Trophoblast cell (in vitro differentiated cells and primary cell): ENCODE measurements at regions not wholly inside any gene's neighbourhood (a gene's known extent, or its start where the extent isn't known, plus 50 kb on each side); places are given as distances from the start of the nearest gene placed in this dataset.

Experiments
- DNase-seq, 2 donors: peaks; one replicate each; pipeline ENCODE4 v3.0.0-alpha.2; 2016
- H2AFZ ChIP-seq: 2 replicates; pipeline ENCODE4 v1.6.1; 2013; ENCODE audit warnings: low read length, moderate library complexity, mild to moderate bottlenecking; ENCODE audit not compliant: insufficient read depth, poor library complexity
- H2AK5ac ChIP-seq: 2 replicates; pipeline ENCODE4 v1.6.1; 2013; ENCODE audit warnings: mild to moderate bottlenecking, low read length
- H2BK120ac ChIP-seq: 2 replicates; pipeline ENCODE4 v1.6.1; 2013; ENCODE audit warnings: low read length, mild to moderate bottlenecking, moderate library complexity; ENCODE audit not compliant: insufficient read depth, poor library complexity
- H2BK12ac ChIP-seq: 2 replicates; pipeline ENCODE4 v1.6.1; 2013; ENCODE audit warnings: mild to moderate bottlenecking, low read length, moderate library complexity
- H2BK5ac ChIP-seq: 2 replicates; pipeline ENCODE4 v1.6.1; 2013; ENCODE audit warnings: low read length, low read depth, moderate library complexity, mild to moderate bottlenecking; ENCODE audit not compliant: poor library complexity
- H3K14ac ChIP-seq: 2 replicates; pipeline ENCODE4 v1.6.1; 2013; ENCODE audit warnings: mild to moderate bottlenecking, low read length
- H3K18ac ChIP-seq: 2 replicates; pipeline ENCODE4 v1.6.1; 2013; ENCODE audit warnings: mild to moderate bottlenecking, low read length
- H3K23ac ChIP-seq: 2 replicates; pipeline ENCODE4 v1.6.1; 2013; ENCODE audit warnings: low read length
- H3K27ac ChIP-seq: 2 replicates; pipeline ENCODE4 v1.5.1; 2013; ENCODE audit warnings: low read depth, mild to moderate bottlenecking, inconsistent platforms, low read length, moderate library complexity
- H3K27me3 ChIP-seq: 2 replicates; pipeline ENCODE4 v1.6.1; 2013; ENCODE audit warnings: inconsistent platforms, mild to moderate bottlenecking, low read length, moderate library complexity; ENCODE audit not compliant: insufficient read depth
- H3K36me3 ChIP-seq, 2 experiments: 1 replicate in 1 of 2; 2 replicates in 1 of 2; pipeline ENCODE4 v1.6.1; 2013; ENCODE audit warnings: low read length in 2 of 2, mild to moderate bottlenecking in 2 of 2, moderate library complexity in 1 of 2; ENCODE audit not compliant: insufficient read depth in 2 of 2, control insufficient read depth in 1 of 2
- H3K4ac ChIP-seq: 2 replicates; pipeline ENCODE4 v1.6.1; 2013; ENCODE audit warnings: low read depth, mild to moderate bottlenecking, low read length, moderate library complexity
- H3K4me1 ChIP-seq, 2 experiments: 1 replicate in 1 of 2; 2 replicates in 1 of 2; pipeline ENCODE4 v1.6.1; 2013; ENCODE audit warnings: low read length in 2 of 2, mild to moderate bottlenecking in 2 of 2, moderate library complexity in 1 of 2; ENCODE audit not compliant: insufficient read depth in 2 of 2, control insufficient read depth in 1 of 2
- H3K4me2 ChIP-seq: 2 replicates; pipeline ENCODE4 v1.6.1; 2013; ENCODE audit warnings: inconsistent platforms, mild to moderate bottlenecking, low read length, moderate library complexity
- H3K4me3 ChIP-seq: 2 replicates; pipeline ENCODE4 v1.5.1; 2013; ENCODE audit warnings: mild to moderate bottlenecking, low read depth, low read length, inconsistent platforms
- H3K79me1 ChIP-seq: one replicate; pipeline ENCODE4 v1.6.1; 2013; ENCODE audit warnings: low read length
- H3K79me2 ChIP-seq: 2 replicates; pipeline ENCODE4 v1.6.1; 2013; ENCODE audit warnings: low read length, mild to moderate bottlenecking; ENCODE audit not compliant: control insufficient read depth, insufficient read depth, poor library complexity
- H3K9ac ChIP-seq: 2 replicates; pipeline ENCODE4 v1.6.1; 2013; ENCODE audit warnings: mild to moderate bottlenecking, low read length
- H3K9me3 ChIP-seq: 2 replicates; pipeline ENCODE4 v1.6.1; 2013; ENCODE audit warnings: low read depth, mild to moderate bottlenecking, control low read depth, inconsistent platforms, low read length; ENCODE audit not compliant: insufficient read depth
- H4K12ac ChIP-seq: 2 replicates; pipeline ENCODE4 v1.6.1; 2013; ENCODE audit warnings: low read depth, mild to moderate bottlenecking, low read length, moderate library complexity
- H4K8ac ChIP-seq: 2 replicates; pipeline ENCODE4 v1.6.1; 2013; ENCODE audit warnings: low read depth, mild to moderate bottlenecking, low read length, moderate library complexity
- H4K91ac ChIP-seq: one replicate; pipeline ENCODE4 v1.6.1; 2013; ENCODE audit warnings: low read depth, mild to moderate bottlenecking, low read length, moderate library complexity
- WGBS: extraction: QIAGEN DNeasy Blood & Tissue Kit; methylation state at CpG from one replicate; pipeline ENCODE4 v1.1.7; 2013; ENCODE audit warnings: missing lambda C conversion rate; ENCODE audit not compliant: insufficient read length, insufficient coverage; ENCODE audit errors: extremely low coverage; 5-methylcytosine and 5-hydroxymethylcytosine counted together

- Histone ChIP-seq H3K27ac (peak overlapping the region; percentile 22), H2BK5ac (peak overlapping the region; percentile 11), H3K4me1 (peaks cover 16 to 31% of the 10 kb centered on the region in 2 experiments), H4K8ac (peak overlapping the region; percentile 6), H3K4me2 (no peak overlapping the region), H2AK5ac (peak overlapping the region; percentile 35), H2AFZ (peak overlapping the region; percentile 37), H3K23ac (no peak overlapping the region), H4K12ac (no peak overlapping the region), H3K36me3 (no peaks in the 10 kb centered on the region), H3K9ac (no peak overlapping the region), H3K4ac (peak overlapping the region; percentile 15), H4K91ac (peak overlapping the region; percentile 58), H3K27me3 (no peaks in the 10 kb centered on the region), H3K14ac (peak overlapping the region; percentile 2), H3K79me1 (peaks cover 17% of the 10 kb centered on the region), H2BK120ac (peak overlapping the region; percentile 48), H3K9me3 (no peaks in the 10 kb centered on the region), H3K4me3 (no peak overlapping the region), H3K18ac (no peak overlapping the region), H2BK12ac (peak overlapping the region; percentile 94), H3K79me2 (no peaks in the 10 kb centered on the region)
- no peak for DNase-seq
- WGBS, result no CpG with 5 or more reads among the region's 10 CpGs
Measured at GRCh38 chr4:15149234-15149838, 147.1 kb downstream of the CPEB2 start.

- Histone ChIP-seq H3K79me2 (no peaks in the 10 kb centered on the region), H4K12ac (no peak overlapping the region), H3K79me1 (peaks cover 17% of the 10 kb centered on the region), H4K8ac (no peak overlapping the region), H3K9me3 (no peaks in the 10 kb centered on the region), H3K4ac (no peak overlapping the region), H2AFZ (peak overlapping the region; percentile 11), H3K23ac (no peak overlapping the region), H3K27ac (no peak overlapping the region), H3K36me3 (no peaks in the 10 kb centered on the region), H3K9ac (no peak overlapping the region), H3K4me2 (no peak overlapping the region), H3K4me3 (no peak overlapping the region), H2AK5ac (peak overlapping the region; percentile 7), H3K18ac (peak overlapping the region; percentile 52), H2BK12ac (peak overlapping the region; percentile 78), H3K27me3 (no peaks in the 10 kb centered on the region), H2BK5ac (no peak overlapping the region), H3K14ac (peak overlapping the region; percentile 28), H2BK120ac (peak overlapping the region; percentile 29), H3K4me1 (peaks cover 16 to 31% of the 10 kb centered on the region in 2 experiments), H4K91ac (peak overlapping the region; percentile 58)
- WGBS, result no CpG with 5 or more reads among the region's 9 CpGs
- peak in 1 of 2 donors; percentile 55 for DNase-seq
Measured at GRCh38 chr4:15149839-15150592, 147.7 kb downstream of the CPEB2 start.

GRCh38 chr4:15150631-15151030 is 148.3 kb downstream of the CPEB2 start:
- Histone ChIP-seq H4K12ac (no peak overlapping the region), H3K36me3 (no peaks in the 10 kb centered on the region), H3K9me3 (no peaks in the 10 kb centered on the region), H2AFZ (no peak overlapping the region), H2AK5ac (peak overlapping the region; percentile 7), H2BK5ac (no peak overlapping the region), H3K79me1 (peaks cover 17% of the 10 kb centered on the region), H3K23ac (no peak overlapping the region), H2BK12ac (peak overlapping the region; percentile 78), H3K9ac (no peak overlapping the region), H3K4me2 (no peak overlapping the region), H3K4me3 (no peak overlapping the region), H4K8ac (no peak overlapping the region), H3K4ac (no peak overlapping the region), H3K27ac (no peak overlapping the region), H2BK120ac (peak overlapping the region; percentile 29), H4K91ac (peak overlapping the region; percentile 36), H3K18ac (peak overlapping the region; percentile 52), H3K4me1 (peaks cover 16 to 31% of the 10 kb centered on the region in 2 experiments), H3K79me2 (no peaks in the 10 kb centered on the region), H3K27me3 (no peaks in the 10 kb centered on the region), H3K14ac (no peak overlapping the region)
- no peak for DNase-seq
- no CpG with 5 or more reads among the region's 2 CpGs for WGBS

GRCh38 chr4:15151033-15151432 is 148.8 kb downstream of the CPEB2 start:
- Histone ChIP-seq H3K4me1 (peaks cover 16 to 31% of the 10 kb centered on the region in 2 experiments), H3K27me3 (no peaks in the 10 kb centered on the region), H3K4me2 (no peak overlapping the region), H2BK12ac (no peak overlapping the region), H3K9ac (no peak overlapping the region), H3K23ac (no peak overlapping the region), H3K14ac (no peak overlapping the region), H2AK5ac (no peak overlapping the region), H4K12ac (no peak overlapping the region), H4K91ac (no peak overlapping the region), H3K27ac (no peak overlapping the region), H2BK120ac (no peak overlapping the region), H3K4me3 (no peak overlapping the region), H3K79me1 (peaks cover 17% of the 10 kb centered on the region), H4K8ac (no peak overlapping the region), H3K9me3 (no peaks in the 10 kb centered on the region), H2BK5ac (no peak overlapping the region), H3K18ac (no peak overlapping the region), H3K4ac (no peak overlapping the region), H3K36me3 (no peaks in the 10 kb centered on the region), H3K79me2 (no peaks in the 10 kb centered on the region), H2AFZ (no peak overlapping the region)
- no peak for DNase-seq
- WGBS, result no CpG with 5 or more reads among the region's 1 CpG
